Fibroblast of pulmonary artery (primary cell): ENCODE measurements at regions not wholly inside any gene's neighbourhood (a gene's known extent, or its start where the extent isn't known, plus 50 kb on each side); places are given as distances from the start of the nearest gene placed in this dataset.

Experiments used
- DNase-seq: peaks from one replicate; pipeline ENCODE4 v3.0.0-alpha.2; 2010; ENCODE audit warnings: low read depth
- H3K4me3 ChIP-seq: replicated peaks from 2 replicates; pipeline ENCODE4 v1.5.1; 2011; ENCODE audit warnings: low read depth, mild to moderate bottlenecking, control low read depth, low read length, moderate library complexity
- TF ChIP-seq, protein P1 (sequence below): IDR thresholded peaks from 2 replicates; pipeline ENCODE4 v1.5.1; 2011; ENCODE audit warnings: mild to moderate bottlenecking, control low read depth, low read length, inconsistent platforms; ENCODE audit errors: missing control alignments

DNA sequence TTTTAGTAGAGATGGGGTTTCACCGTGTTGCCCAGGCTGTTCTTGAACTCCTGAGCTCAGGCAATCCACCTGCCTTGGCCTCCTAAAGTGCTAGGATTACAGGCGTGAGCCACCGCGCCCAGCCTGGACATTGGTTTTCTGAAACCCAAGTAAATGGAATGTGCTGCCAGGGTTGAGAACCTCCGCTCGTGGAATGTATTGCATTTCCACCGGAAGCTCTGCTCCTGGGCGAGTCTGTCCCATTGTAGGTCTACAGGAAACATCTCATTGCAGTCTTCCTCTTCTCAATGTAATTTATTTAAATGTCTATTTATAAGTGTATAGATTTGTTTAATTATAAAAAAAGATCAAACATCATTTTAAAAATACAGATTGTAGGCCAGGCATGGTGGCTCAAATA, 57.4 kb upstream of the HAPSTR1 start:
- no peak overlapping the region for H3K4me3 ChIP-seq
- DNase-seq = no peak
- TF ChIP-seq, protein P1, sequence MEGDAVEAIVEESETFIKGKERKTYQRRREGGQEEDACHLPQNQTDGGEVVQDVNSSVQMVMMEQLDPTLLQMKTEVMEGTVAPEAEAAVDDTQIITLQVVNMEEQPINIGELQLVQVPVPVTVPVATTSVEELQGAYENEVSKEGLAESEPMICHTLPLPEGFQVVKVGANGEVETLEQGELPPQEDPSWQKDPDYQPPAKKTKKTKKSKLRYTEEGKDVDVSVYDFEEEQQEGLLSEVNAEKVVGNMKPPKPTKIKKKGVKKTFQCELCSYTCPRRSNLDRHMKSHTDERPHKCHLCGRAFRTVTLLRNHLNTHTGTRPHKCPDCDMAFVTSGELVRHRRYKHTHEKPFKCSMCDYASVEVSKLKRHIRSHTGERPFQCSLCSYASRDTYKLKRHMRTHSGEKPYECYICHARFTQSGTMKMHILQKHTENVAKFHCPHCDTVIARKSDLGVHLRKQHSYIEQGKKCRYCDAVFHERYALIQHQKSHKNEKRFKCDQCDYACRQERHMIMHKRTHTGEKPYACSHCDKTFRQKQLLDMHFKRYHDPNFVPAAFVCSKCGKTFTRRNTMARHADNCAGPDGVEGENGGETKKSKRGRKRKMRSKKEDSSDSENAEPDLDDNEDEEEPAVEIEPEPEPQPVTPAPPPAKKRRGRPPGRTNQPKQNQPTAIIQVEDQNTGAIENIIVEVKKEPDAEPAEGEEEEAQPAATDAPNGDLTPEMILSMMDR = no peak

DNA sequence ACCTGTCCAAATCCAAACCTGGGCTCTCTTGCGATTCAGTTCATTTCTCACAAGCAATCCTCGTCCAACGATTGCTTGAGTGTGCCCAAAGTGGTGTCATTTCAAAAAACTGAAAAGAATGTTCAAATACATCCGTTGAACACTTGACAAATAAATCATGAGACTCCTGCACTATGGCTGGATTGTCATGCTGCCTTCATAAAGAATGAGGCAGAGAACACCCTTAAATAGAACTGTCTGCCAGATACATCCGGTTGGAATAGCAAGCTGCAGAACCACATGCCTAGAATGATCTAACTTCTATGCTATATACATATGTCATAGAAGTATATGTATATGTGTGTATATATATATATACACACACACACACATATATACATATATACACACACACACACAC, 55.4 kb upstream of the HAPSTR1 start:
- H3K4me3 ChIP-seq = no peak overlapping the region
- no peak for DNase-seq
- TF ChIP-seq, protein P1 = no peak

DNA sequence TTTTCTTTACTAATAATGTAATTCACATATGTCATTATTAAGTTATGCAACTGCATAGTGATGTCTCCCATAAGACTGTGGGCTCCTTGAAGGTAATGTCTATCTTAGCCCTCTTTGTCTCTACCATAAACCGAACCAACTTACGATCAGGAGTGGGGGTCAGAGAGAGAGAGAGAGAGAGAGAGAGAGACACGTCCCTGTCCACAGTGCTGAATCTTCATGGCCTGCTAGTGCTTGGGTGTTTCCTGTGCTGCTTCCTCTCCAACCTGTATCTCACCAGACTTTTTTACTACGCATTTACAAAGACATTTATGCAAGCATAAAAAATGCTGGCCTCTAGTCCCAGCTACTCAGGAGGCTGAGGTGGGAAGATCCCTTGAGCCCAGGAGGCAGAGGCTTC, 52.2 kb upstream of the HAPSTR1 start:
- peak; percentile 62 for DNase-seq
- no peak overlapping the region for H3K4me3 ChIP-seq
- TF ChIP-seq, protein P1 = no peak

DNA sequence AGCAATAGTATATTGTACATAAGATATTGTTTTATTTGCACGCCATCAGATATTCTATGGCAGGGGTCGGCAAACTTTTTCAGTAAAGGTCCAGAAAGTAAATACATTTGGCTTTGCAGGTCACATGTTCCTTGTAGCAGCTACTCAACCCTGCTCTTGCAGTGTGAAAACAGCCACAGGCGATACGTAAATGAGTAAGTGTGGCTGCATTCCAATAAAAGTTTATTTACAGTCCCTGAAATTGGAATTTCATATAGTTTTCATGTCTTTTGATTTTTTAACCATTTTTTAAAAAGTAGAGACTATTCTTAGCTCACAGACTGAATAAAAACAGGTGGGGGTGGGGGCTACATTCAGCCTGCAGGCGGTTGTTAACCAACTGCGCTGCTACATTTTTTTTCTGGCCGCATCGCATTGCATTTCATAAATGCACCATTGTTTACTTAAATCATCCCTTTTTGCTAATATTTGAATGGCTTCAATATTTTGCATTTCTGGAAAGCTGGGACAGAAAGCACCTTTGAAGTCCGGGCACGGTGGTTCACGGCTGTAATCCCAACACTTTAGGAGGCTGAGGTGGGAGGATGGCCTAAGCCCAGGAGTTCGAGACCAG, 50.5 kb upstream of the HAPSTR1 start:
- TF ChIP-seq, protein P1 = no peak
- H3K4me3 ChIP-seq = no peak overlapping the region

More for the DNA sequence above, 50.5 kb upstream of the HAPSTR1 start:
- DNase-seq = no peak
